ES-I3 (cell line): ENCODE measurements at regions not wholly inside any gene's neighbourhood (a gene's known extent, or its start where the extent isn't known, plus 50 kb on each side); places are given as distances from the start of the nearest gene placed in this dataset.

Experiments
- H3K36me3 ChIP-seq: 2 replicates; pipeline ENCODE4 v1.6.1; 2013; ENCODE audit warnings: mild to moderate bottlenecking, low read length, control low read depth, moderate library complexity; ENCODE audit not compliant: insufficient read depth
- H3K4me1 ChIP-seq: 2 replicates; pipeline ENCODE4 v1.6.1; 2013; ENCODE audit warnings: mild to moderate bottlenecking, control low read depth, low read length; ENCODE audit not compliant: insufficient read depth
- H3K9ac ChIP-seq: 2 replicates; pipeline ENCODE4 v1.6.1; 2013; ENCODE audit warnings: low read depth, mild to moderate bottlenecking, low read length, moderate library complexity
- H3K9me3 ChIP-seq: 2 replicates; pipeline ENCODE4 v1.6.1; 2013; ENCODE audit warnings: mild to moderate bottlenecking, low read length, moderate library complexity; ENCODE audit not compliant: control insufficient read depth, insufficient read depth

- Histone ChIP-seq H3K36me3 (no peaks in the 10 kb centered on the region), H3K9ac (no peak overlapping the region), H3K9me3 (no peaks in the 10 kb centered on the region), H3K4me1 (0 out of 2 replicates have a peak, but pooled peaks cover 6% of the 10 kb centered on the region)
Measured at GRCh38 chr3:22326305-22326704, 575.3 kb upstream of the ZNF385D start.

DNA sequence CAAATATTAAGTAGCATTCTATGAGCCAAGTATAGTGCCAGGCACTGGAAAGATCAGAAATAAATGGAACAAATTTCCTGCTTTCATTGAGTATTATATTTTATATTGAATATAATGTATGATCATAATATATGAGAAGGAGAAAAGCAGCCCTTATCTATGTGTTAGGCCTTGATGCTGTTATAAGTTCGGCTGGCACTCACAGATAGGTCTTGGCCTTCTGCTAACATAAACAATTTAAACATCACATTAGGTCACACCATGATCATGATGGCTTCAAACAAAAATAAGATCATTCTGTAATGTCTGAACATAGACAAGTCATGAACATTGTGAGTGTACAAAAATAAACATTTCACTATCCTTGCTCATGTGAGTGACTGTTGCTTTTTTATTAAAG is 584.0 kb upstream of the ZNF385D start:
- Histone ChIP-seq H3K9ac (no peak overlapping the region), H3K4me1 (no peaks in the 10 kb centered on the region), H3K36me3 (no peaks in the 10 kb centered on the region), H3K9me3 (no peaks in the 10 kb centered on the region)

DNA sequence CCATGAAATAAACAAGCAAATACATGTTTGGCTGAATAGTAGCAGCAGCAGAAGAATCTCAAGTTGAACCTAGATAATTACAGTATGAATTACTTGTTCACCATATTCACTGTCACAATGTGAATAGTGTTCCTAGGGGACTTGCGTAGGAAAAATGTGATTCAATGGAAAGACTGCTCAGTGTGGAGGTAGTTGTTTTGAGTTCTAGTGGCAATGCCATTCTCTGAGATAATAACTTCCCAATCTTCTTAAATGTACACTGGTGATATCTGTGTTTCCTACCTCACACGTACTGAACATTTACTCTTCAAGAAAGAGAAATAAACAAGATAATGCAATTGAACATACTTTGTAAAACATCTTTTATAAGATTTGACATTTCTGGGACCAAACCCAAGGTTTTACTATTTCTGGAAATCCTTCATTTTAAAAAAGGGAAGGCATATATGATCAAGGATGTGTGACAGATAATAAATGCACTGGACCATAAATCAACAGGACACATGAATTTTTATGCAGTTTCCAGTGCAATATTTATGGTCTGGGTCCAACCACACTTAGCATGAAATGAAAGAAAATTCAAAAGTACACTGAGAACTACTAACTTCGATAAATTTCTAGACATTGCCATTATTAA is 598.3 kb upstream of the ZNF385D start:
- Histone ChIP-seq H3K9me3 (no peaks in the 10 kb centered on the region), H3K4me1 (no peaks in the 10 kb centered on the region), H3K9ac (no peak overlapping the region), H3K36me3 (no peaks in the 10 kb centered on the region)

DNA sequence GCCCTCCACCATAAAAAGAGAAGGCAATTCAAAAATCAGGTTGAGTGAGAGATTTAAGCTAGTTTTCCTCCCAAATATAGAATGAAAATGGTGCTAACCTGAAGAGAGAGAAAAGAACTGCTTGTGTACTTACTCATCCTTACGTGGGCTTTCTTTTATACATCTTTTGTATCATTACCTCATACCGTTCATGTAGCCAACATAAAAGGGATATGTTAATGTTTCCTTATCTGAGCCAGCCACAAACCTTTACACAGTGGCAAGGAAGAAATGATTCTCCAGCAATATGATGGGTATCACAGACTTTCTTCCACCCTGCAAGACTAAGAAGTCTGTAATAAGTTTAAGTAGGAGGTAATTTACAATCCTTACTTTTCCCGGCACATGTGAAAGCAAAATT is 600.8 kb upstream of the ZNF385D start:
- Histone ChIP-seq H3K9ac (no peak overlapping the region), H3K9me3 (no peaks in the 10 kb centered on the region), H3K4me1 (no peaks in the 10 kb centered on the region), H3K36me3 (no peaks in the 10 kb centered on the region)

GRCh38 chr3:22353126-22353525 is 602.1 kb upstream of the ZNF385D start:
- no peak overlapping the region for H3K9ac ChIP-seq
- H3K9me3 ChIP-seq, result no peaks in the 10 kb centered on the region
- no peaks in the 10 kb centered on the region for H3K4me1 ChIP-seq
- no peaks in the 10 kb centered on the region for H3K36me3 ChIP-seq

GRCh38 chr3:22358334-22358733 is 607.3 kb upstream of the ZNF385D start:
- H3K9me3 ChIP-seq, result no peaks in the 10 kb centered on the region
- H3K4me1 ChIP-seq, result no peaks in the 10 kb centered on the region
- no peaks in the 10 kb centered on the region for H3K36me3 ChIP-seq
- H3K9ac ChIP-seq, result no peak overlapping the region

DNA sequence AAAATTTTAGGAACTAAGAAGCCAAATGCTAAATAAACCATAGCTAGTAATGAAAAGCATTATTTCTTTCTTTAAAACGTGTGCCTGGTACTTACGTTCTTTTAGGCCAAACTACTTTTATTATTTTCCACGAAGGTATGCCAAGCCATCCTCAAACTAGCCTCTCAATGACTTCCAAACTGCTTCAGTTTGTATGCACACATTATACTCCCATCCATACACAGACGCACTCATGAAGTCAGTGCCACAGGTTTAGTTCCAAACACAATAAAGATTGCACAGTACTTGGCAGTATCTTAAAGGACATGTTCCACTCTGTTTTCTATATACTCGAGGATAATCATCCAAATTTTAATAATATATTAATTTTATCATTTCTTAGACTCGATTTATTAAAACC is 609.2 kb upstream of the ZNF385D start:
- no peak overlapping the region for H3K9ac ChIP-seq
- no peaks in the 10 kb centered on the region for H3K9me3 ChIP-seq
- H3K4me1 ChIP-seq, result no peaks in the 10 kb centered on the region
- no peaks in the 10 kb centered on the region for H3K36me3 ChIP-seq

DNA sequence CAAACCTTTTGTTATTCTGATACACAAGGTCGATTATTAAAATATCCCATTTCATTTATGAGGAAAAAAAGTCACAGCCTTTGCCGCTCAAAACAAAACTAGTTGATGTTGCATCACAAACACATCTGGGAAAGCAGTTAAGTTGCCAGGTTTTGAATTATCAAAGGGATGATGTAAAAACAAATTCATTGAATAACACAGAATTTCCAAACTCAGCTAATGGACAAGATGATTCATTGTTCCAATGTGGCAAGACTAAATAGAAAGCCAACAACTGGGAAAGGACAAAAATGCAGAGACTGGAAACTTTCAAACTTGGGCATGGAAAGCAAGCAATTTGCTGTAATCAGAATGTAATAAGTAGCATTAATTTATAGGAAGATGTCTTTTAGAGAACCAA is 610.0 kb upstream of the ZNF385D start:
- Histone ChIP-seq H3K9me3 (no peaks in the 10 kb centered on the region), H3K36me3 (no peaks in the 10 kb centered on the region), H3K9ac (no peak overlapping the region), H3K4me1 (no peaks in the 10 kb centered on the region)

DNA sequence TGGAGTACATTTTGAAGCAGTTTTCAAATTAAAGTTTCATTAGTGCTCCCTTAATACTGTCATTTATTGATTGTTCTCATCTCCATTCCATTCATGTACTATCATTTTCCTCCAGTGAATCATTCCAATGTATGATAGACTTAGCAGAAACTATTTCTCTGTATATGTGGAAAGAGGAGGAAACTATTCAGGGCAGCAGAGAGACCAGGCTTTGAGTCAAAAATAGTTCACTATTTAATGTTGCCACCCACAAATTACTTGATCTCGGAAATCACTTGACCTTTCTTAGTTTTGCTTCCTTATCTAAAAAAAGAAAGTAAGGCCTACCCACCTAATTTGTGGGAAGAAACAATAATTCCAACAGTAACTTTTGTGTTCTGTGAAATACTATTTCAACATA is 610.5 kb upstream of the ZNF385D start:
- H3K36me3 ChIP-seq, result no peaks in the 10 kb centered on the region
- no peaks in the 10 kb centered on the region for H3K4me1 ChIP-seq
- no peaks in the 10 kb centered on the region for H3K9me3 ChIP-seq
- no peak overlapping the region for H3K9ac ChIP-seq

DNA sequence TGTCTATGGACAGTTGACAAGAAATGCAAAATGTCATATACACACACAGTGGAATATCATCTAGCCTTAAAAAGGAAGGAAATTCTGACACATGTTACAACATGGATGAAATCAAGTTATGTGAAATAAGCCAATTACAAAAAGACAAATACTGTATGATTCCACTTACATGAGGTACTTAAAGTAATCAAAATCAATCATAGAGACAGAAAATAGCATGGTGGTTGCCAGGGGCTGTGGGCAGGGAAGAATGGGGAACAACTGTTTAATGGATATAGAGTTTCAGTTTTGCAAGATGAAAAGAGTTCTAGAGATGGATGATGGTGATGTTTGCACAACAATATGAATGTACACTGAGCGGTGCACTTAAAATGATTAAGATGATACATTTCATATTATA is 613.8 kb upstream of the ZNF385D start:
- H3K9ac ChIP-seq, result no peak overlapping the region
- H3K4me1 ChIP-seq, result no peaks in the 10 kb centered on the region
- no peaks in the 10 kb centered on the region for H3K9me3 ChIP-seq
- H3K36me3 ChIP-seq, result no peaks in the 10 kb centered on the region

DNA sequence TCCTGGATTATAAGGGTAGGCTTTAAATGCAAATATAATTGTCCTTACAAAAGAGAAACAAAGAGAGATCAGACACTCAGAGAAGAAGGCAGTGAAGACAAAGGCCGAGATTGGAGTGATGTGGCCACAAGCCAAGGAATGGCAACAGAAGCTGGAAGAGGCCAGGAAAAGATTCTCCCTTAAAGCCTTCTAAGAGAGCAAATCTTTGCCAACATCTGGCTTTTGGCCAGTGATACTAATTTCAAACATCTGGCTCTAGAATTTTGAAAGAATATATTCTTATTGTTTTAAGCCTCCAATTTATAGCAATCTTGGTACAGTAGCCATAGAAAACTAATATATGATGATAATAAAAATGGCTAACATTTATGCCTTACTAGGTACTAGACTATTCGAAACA is 615.8 kb upstream of the ZNF385D start:
- H3K9ac ChIP-seq, result no peak overlapping the region
- no peaks in the 10 kb centered on the region for H3K9me3 ChIP-seq
- H3K36me3 ChIP-seq, result no peaks in the 10 kb centered on the region
- no peaks in the 10 kb centered on the region for H3K4me1 ChIP-seq

GRCh38 chr3:22371036-22371435 is 620.0 kb upstream of the ZNF385D start:
- Histone ChIP-seq H3K9ac (no peak overlapping the region), H3K4me1 (no peaks in the 10 kb centered on the region), H3K36me3 (no peaks in the 10 kb centered on the region), H3K9me3 (no peaks in the 10 kb centered on the region)

- no peaks in the 10 kb centered on the region for H3K9me3 ChIP-seq
- peak overlapping the region; percentile 60; the same call in 1 of the 2 replicates for H3K9ac ChIP-seq
- no peaks in the 10 kb centered on the region for H3K36me3 ChIP-seq
Measured at GRCh38 chr3:22371607-22372291, 620.7 kb upstream of the ZNF385D start.

GRCh38 chr3:22372292-22373062 is 621.5 kb upstream of the ZNF385D start:
- no peaks in the 10 kb centered on the region for H3K9me3 ChIP-seq
- H3K36me3 ChIP-seq, result no peaks in the 10 kb centered on the region
- peak overlapping the region; percentile 60; the same call in 1 of the 2 replicates for H3K9ac ChIP-seq
- H3K4me1 ChIP-seq, result peaks cover 4% of the 10 kb centered on the region; the same call in 1 of the 2 replicates

More at GRCh38 chr3:22371607-22372291, 620.7 kb upstream of the ZNF385D start:
- H3K4me1 ChIP-seq, result no peaks in the 10 kb centered on the region

GRCh38 chr3:22373182-22373581 is 622.2 kb upstream of the ZNF385D start:
- H3K4me1 ChIP-seq, result peaks cover 4% of the 10 kb centered on the region; the same call in 1 of the 2 replicates
- no peaks in the 10 kb centered on the region for H3K36me3 ChIP-seq
- no peak overlapping the region for H3K9ac ChIP-seq

More at GRCh38 chr3:22373182-22373581, 622.2 kb upstream of the ZNF385D start:
- H3K9me3 ChIP-seq, result no peaks in the 10 kb centered on the region
